Left hindlimb (tissue), 1 donor: ENCODE measurements at regions not wholly inside any gene's neighbourhood (a gene's known extent, or its start where the extent isn't known, plus 50 kb on each side); places are given as distances from the start of the nearest gene placed in this dataset.

Experiments
- DNase-seq: peaks from one replicate; pipeline ENCODE4 v3.0.0-alpha.2; 2018

DNA sequence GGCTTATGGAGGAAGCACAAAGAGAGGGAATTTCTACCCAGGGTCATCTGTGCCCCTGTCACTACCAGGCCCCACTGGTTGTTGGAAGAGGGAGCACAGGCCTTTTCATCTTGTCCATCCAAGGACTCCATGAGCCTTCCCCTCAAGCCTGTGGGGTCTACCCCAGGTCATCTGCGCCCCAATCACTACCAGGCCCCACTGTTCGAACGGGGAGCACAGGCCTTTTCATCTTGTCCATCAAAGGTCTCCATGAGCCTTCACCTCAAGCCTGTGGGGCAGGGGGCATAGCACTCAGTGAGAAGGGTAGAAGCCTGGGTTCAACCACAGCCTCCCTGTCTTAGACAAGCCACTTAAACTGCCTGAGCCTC, 101.5 kb upstream of the CDH5 start:
- no peak for DNase-seq

DNA sequence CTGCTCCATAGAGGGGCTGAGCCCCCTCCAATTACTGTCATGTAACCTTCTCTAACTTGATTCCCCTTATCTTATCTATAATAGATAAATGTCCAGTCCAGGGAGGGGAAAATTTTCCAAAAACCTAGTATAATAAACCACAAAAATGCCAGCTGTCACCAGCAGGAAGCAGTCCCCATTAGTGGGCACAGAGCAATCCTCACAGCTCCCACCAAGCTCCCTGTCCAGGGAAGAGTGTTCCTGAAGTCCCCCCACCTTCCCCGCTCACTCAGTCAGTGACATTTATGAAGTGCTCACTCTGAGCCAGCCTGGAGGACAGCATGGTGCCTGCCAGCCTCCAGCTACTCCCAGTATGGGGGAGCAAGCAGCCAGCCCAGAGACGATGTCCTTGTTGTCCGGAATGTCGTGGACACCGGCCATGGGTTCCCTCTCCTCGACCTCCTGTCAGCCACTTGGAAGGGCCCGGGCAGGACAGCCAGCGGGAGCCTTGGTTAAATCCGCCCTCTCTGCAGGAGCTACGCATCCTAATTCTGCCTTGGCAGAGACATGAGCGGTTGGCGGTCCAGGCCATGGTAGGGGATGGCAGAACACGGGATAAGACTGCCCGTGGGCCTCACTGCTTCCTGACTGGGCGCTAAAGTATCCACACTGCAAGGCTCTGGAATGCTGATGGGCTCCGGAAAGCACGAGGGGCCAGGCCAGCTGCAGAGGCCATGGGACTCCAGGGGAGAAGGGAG, 102.0 kb upstream of the CDH5 start:
- no peak for DNase-seq

GRCh38 chr16:66263973-66264310, 102.5 kb upstream of the CDH5 start:
- no peak for DNase-seq

DNA sequence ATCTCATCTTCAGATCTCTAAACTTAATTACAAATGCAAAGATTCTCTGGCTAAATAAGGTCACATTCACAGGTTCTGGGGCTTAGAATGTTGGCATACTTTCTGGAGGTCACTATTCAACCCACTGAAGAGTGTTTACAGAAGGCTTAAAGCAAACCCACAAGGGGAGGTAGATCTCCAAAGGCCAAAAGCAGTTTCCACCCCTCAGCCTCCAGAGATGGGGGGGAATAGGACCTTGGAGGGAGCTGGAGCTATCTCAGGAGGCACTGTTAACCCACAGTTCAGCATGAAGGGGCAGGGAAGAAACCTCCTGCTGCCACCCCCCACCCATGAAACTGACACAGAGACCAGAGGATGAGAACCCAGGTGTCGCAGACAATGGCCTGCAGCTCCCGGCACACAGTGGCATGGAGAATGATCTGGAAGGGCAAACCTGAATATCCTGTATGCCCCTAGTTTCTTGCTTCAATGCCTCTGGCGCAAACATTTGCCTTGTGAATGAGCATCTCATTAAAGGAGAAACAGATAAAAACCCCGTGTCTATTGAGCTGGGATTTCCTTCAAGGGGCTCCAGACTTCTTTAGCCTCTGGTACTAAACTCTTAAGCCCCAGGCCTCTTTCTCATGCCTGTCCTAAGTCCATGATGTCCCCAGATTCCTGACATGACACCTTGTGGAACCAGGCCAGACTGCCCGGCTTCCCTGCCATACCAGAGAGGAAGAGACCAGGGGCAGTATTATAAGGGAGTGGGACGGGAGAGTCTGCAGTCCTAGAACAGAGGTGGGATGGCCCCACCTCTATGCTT, 103.1 kb upstream of the CDH5 start:
- DNase-seq = no peak

DNA sequence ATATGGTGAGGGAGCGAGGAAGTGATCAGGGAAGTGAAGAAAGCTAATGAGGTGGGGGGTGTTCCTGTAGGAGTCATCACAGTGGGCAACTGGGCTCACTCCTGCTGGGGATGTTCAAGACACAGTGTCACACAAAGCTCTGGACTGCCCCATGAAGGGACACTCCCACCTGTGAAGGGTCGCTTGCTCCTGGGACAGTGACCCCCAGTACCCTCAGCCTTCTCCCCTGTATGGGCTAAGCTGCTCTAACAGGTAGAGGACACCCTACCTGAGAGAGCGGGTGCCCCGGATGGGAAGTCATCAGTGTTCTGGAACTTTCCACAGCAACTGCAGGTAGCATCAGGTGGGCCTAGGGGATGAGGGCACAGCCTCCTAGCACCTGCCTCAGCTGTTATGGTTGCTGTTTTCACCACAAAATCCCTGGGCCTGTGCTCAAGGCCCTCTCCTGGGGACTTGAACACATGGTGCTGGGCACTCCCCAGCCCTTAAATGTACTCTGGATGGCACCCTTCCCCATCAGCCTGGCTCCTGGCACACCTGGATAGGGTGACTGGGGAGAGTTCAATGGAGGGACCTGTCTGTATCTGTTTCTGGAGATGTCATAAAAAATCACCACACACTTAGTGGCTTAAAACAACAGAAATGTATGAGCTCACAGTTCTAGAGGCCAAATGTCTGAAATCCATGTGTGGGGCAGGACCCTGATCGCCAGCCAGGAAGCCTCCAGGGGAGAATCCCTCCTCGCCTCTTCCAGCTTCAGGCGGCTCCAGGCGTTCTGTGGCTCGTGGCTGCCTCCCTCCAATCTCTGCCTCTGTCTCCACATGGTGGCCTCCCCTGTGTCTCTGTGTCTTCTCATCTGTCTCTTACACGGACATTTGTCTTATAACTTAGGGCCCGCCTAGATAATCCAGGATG, 104.0 kb upstream of the CDH5 start:
- peak; percentile 62 for DNase-seq

- no peak for DNase-seq
Observed at GRCh38 chr16:66261826-66262225, 104.7 kb upstream of the CDH5 start.

GRCh38 chr16:66260522-66261254, 105.8 kb upstream of the CDH5 start:
- DNase-seq = no peak

GRCh38 chr16:66258916-66259845, 107.3 kb upstream of the CDH5 start:
- no peak for DNase-seq

GRCh38 chr16:66256919-66257318, 109.6 kb upstream of the CDH5 start:
- peak; percentile 6 for DNase-seq

- peak; percentile 9 for DNase-seq
Observed at GRCh38 chr16:66255647-66256046, 110.8 kb upstream of the CDH5 start.

GRCh38 chr16:66254751-66255150, 111.7 kb upstream of the CDH5 start:
- DNase-seq = peak; percentile 14

DNA sequence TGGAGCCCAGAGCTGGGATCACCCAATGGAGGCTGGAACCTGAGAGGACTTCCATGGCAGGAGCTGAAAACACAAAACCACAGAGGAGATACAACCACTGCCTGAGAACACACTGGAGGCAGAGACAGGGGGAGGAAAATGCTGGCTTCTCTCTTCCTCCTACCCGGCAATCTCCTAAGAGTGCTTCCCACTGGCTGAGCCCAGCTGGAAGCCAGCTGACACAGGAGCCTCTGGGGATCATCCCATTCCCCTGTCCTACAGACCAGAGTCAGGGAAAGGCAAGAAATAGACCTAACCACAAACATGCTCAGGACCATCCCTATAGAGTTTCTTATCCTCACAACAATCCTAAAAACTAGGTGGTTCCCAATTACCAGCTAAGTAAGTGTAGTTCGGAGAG, 112.4 kb upstream of the CDH5 start:
- DNase-seq = peak; percentile 25

GRCh38 chr16:66251476-66252160, 114.9 kb upstream of the CDH5 start:
- no peak for DNase-seq

DNA sequence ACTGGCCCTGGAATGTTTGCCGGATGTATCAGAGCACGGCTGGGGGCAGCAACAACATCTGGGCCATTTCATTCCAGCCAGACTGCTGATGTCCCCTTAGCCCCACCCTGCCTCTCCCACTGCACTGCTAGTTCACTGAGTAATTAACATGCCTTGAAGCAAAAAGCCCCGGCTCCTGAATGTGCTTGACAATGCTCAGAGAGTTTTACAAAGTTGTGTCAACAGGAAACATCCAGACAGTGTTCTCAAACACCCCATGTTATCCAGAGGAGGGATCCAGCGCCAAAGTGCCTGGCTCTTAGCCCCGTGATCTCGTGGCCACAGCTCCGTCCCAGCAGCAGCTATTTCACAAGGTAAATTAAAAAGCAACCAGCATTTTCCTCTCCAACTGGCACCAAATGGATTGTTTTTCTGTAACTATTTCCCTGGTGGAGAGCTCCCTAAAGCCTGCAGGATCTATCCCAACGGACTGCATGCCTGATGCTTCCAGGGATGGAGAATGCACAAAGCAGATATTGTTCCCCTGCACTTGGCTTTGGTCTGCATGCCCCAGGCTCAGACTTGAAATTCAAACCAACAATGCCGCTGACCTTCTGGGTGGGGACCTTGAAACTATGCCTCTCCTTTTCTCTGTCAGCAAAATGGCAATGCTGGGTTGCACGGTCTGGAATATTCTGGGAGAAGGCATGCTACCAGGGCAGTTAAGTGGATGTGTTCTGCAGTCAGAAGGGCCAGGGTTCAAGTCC, 115.6 kb upstream of the CDH5 start:
- DNase-seq = peak; percentile 71

DNA sequence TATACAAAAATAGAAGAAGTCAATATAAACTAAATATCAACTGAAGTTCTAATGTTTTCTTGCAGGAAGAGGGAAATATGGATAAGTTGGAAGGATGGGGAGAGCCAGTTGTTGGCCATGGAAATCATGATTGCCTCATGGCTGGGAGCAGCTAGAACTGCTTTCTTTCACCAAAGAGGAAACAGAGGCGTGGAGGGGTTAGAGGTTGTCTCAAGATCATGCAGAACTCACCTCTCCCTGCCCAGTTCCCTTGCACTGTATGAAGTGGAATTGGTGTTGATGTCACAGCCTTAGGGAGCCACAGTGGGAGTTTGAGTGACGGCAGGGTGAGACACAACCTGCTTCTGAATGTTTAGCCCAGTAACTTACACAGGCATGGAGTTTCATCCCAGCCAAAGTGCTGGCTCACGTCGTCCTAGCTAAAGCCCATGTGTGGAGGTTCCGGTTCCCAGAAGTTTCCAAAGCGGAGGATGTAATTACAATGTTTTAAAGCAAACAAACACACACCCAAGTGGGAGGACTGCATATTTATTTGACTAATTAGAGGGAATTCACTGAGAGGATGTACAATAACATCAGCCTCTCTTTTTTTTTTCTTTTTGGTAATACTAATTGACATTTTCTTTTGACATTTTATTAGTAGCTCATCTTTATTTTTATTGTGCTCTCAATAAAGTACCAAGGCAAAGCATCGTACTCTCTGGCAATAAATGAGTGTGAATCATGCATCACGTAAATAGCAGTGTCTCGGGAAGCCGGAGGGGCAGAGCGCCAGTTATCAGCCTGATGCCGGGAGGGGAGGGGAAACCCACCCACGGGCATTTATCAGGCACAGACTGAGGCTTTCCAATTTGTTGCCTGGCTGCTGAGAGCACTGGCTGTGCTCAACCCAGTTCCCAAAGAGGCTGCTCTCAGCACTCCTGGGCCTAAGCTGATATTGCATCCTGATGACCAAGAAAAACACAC, 118.7 kb upstream of the CDH5 start:
- peak; percentile 52 for DNase-seq

GRCh38 chr16:66245868-66246267, 120.6 kb upstream of the CDH5 start:
- DNase-seq = peak; percentile 4

GRCh38 chr16:66245072-66245471, 121.4 kb upstream of the CDH5 start:
- DNase-seq = peak; percentile 18

GRCh38 chr16:66242672-66243071, 123.8 kb upstream of the CDH5 start:
- peak; percentile 13 for DNase-seq

DNA sequence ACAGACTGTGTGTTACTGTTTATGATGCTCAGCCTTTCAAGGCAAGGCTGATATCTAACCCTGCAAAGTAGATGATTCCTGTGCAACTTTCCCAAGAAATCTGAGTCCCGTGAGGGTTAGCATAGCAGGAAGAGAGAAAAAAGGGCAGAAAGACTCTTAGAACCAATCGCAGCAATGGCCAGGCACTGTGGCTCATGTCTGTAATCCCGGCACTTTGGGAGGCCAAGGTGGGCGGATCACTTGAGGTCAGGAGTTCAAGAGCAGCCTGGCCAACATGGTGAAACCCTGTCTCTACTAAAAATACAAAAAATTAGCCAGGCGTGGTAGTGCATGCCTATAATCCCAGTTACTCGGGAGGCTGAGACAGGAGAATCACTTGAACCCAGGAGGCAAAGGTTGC, 124.3 kb upstream of the CDH5 start:
- DNase-seq = peak; percentile 10
